ENCODE measurements at regions not wholly inside any gene's neighbourhood (a gene's known extent, or its start where the extent isn't known, plus 50 kb on each side); places are given as distances from the start of the nearest gene placed in this dataset.

DNA sequence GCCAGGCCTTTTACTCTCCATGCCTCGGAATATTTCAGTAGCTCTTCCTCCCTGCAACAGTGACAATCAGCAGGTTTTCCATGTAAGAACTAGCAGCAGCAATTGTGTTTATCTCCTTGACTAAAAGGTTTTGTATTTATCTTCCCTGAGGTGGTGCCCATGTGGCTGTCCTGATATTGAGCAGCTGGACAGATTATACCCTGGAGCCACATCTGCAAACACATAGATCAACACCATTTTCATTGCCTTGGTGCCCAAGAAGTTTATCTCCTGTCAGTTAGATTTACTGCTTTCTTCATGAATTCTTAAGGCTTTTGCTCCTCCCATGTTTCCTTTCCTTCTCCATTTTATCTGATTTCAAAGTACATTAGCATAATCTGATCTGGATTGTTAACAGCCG, 378.4 kb downstream of the SPATA31D1 start:
- Histone ChIP-seq H3K36me3 (no peaks in the 10 kb centered on the region), H3K4me1 (no peaks in the 10 kb centered on the region), H3K27me3 (no peaks in the 10 kb centered on the region), H3K9me3 (no peaks in the 10 kb centered on the region), H3K4me3 (no peak overlapping the region), H3K27ac (no peak overlapping the region)
- 54% methylated on average over 2 of the region's 2 CpGs for WGBS
- DNase-seq (ENCODE audit: low spot score in 2 of 2): no peak
- TF ChIP-seq CTCF (IDR thresholded peaks at IDR 0.05) (no peak), EP300 (IDR thresholded peaks at IDR 0.05) (no peak), POLR2AphosphoS5 (IDR thresholded peaks at IDR 0.05) (no peak), POLR2A (IDR thresholded peaks at IDR 0.05) (no peak)

GRCh38 chr9:82367929-82368328, 379.4 kb downstream of the SPATA31D1 start:
- 74% methylated on average over 1 of the region's 1 CpG for WGBS

DNA sequence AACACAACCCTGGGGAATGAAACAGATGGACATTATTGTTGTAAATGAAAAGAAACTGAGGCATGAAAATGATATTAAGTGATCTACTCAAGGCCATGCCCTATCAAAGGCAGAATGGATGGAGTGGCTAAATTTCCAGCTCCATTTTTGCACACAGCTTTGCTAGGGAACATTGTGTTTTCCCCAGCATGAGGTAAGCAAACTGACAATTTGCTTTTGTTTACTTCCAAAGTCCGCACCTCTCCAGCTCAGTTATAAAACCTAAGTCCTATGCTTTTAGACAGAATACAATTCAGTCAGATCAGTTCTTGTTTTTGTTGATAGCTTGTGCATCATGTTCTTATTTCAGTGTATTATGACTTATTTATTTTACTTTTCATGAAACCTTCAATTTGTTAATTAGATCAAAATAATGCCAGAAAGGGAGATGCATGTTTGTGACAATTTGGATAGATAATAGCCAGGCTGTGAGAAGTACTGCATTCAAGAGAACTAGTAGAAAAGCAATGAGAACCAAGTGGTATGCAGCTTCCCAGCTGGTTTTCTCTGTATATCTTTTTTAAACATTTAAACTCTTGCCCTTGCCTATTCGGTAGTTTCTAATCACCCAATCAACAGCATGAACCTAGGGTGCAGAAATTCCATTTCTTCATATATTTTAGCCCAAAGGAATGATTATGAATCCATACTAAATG, 380.8 kb downstream of the SPATA31D1 start:
- 84% methylated on average over 2 of the region's 2 CpGs for WGBS
- Histone ChIP-seq H3K9me3 (no peaks in the 10 kb centered on the region), H3K4me3 (no peak overlapping the region), H3K36me3 (no peaks in the 10 kb centered on the region), H3K27me3 (no peaks in the 10 kb centered on the region), H3K27ac (no peak overlapping the region), H3K4me1 (no peaks in the 10 kb centered on the region)
- TF ChIP-seq EP300 (IDR thresholded peaks at IDR 0.05) (no peak), POLR2AphosphoS5 (IDR thresholded peaks at IDR 0.05) (no peak), POLR2A (IDR thresholded peaks at IDR 0.05) (no peak), CTCF (IDR thresholded peaks at IDR 0.05) (no peak)
- DNase-seq (ENCODE audit: low spot score in 2 of 2): no peak

More at GRCh38 chr9:82367929-82368328, 379.4 kb downstream of the SPATA31D1 start:
- no peak overlapping the region for H3K27ac ChIP-seq
- no peaks in the 10 kb centered on the region for H3K27me3 ChIP-seq
- H3K36me3 ChIP-seq: no peaks in the 10 kb centered on the region
- DNase-seq (ENCODE audit: low spot score in 2 of 2): no peak
- no peaks in the 10 kb centered on the region for H3K9me3 ChIP-seq
- TF ChIP-seq POLR2A (IDR thresholded peaks at IDR 0.05): no peak
- TF ChIP-seq POLR2AphosphoS5 (IDR thresholded peaks at IDR 0.05): no peak
- TF ChIP-seq EP300 (IDR thresholded peaks at IDR 0.05): no peak
- no peak for TF ChIP-seq CTCF (IDR thresholded peaks at IDR 0.05)
- no peaks in the 10 kb centered on the region for H3K4me1 ChIP-seq
- H3K4me3 ChIP-seq: no peak overlapping the region

GRCh38 chr9:82375041-82375440, 386.5 kb downstream of the SPATA31D1 start:
- 78% methylated on average over 2 of the region's 2 CpGs for WGBS
- Histone ChIP-seq H3K36me3 (no peaks in the 10 kb centered on the region), H3K4me1 (no peaks in the 10 kb centered on the region), H3K27ac (no peak overlapping the region), H3K27me3 (no peaks in the 10 kb centered on the region), H3K9me3 (no peaks in the 10 kb centered on the region), H3K4me3 (no peak overlapping the region)
- TF ChIP-seq POLR2A (IDR thresholded peaks at IDR 0.05) (no peak), POLR2AphosphoS5 (IDR thresholded peaks at IDR 0.05) (no peak), CTCF (IDR thresholded peaks at IDR 0.05) (no peak), EP300 (IDR thresholded peaks at IDR 0.05) (no peak)
- DNase-seq (ENCODE audit: low spot score in 2 of 2): no peak

DNA sequence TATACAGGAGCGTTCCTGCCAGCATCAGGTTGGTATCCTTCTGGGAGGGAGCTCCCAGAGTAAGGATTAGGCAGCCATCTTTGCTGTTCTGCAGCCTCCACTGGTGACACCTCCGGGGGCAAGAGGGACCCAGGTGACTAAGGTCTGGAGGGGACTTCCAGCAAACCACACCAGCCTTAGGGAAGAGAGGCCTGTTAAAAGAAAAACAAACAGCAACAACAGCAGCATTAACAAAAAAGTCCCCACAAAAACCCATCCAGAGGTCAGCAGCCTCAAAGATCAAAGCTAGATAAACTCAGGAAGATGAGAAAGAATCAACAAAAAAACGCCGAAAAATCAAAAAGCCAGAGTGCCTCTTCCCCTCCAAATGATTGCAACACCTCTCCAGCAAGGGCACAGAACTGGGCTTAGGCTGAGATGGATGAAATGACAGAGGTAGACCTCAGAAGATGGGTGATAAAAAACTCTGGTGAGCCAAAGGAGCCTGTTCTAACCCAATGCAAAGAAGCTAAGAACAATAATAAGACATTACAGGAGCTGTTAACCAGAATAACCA, 388.2 kb downstream of the SPATA31D1 start:
- Histone ChIP-seq H3K4me1 (no peaks in the 10 kb centered on the region), H3K27ac (no peak overlapping the region), H3K36me3 (no peaks in the 10 kb centered on the region), H3K9me3 (no peaks in the 10 kb centered on the region), H3K4me3 (no peak overlapping the region), H3K27me3 (no peaks in the 10 kb centered on the region)
- TF ChIP-seq EP300 (IDR thresholded peaks at IDR 0.05): no peak
- no peak for TF ChIP-seq POLR2AphosphoS5 (IDR thresholded peaks at IDR 0.05)
- no peak for TF ChIP-seq POLR2A (IDR thresholded peaks at IDR 0.05)
- no peak for TF ChIP-seq CTCF (IDR thresholded peaks at IDR 0.05)
- no peak for DNase-seq (ENCODE audit: low spot score in 2 of 2)
- WGBS: 92% methylated on average over 4 of the region's 4 CpGs

Measured in suprapubic skin (tissue), 4 donors.